ENCODE measurements at regions not wholly inside any gene's neighbourhood (a gene's known extent, or its start where the extent isn't known, plus 50 kb on each side); places are given as distances from the start of the nearest gene placed in this dataset.

DNA sequence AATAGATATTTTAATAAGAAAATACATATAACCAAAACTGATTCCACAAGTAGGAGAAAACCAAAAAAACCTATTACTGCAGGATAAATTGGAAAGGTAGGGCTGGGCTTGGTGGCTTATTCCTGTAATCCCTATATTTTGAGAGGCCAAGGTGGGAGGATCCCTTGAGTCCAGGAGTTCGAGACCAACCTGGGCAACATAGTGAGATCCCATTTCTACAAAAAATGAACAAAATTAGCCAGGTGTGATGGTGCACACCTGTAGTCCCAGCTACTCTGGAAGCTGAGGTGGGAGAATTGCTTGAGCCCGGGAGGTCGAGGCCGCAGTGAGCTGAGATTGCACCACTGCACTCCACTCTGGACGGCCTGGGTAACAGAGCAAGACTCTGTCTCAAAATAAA, 189.2 kb upstream of the IER5L start:
- TF ChIP-seq, protein P1, sequence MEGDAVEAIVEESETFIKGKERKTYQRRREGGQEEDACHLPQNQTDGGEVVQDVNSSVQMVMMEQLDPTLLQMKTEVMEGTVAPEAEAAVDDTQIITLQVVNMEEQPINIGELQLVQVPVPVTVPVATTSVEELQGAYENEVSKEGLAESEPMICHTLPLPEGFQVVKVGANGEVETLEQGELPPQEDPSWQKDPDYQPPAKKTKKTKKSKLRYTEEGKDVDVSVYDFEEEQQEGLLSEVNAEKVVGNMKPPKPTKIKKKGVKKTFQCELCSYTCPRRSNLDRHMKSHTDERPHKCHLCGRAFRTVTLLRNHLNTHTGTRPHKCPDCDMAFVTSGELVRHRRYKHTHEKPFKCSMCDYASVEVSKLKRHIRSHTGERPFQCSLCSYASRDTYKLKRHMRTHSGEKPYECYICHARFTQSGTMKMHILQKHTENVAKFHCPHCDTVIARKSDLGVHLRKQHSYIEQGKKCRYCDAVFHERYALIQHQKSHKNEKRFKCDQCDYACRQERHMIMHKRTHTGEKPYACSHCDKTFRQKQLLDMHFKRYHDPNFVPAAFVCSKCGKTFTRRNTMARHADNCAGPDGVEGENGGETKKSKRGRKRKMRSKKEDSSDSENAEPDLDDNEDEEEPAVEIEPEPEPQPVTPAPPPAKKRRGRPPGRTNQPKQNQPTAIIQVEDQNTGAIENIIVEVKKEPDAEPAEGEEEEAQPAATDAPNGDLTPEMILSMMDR (conservative IDR thresholded peaks at IDR 0.05): no peak
- no peak for TF ChIP-seq EZH2 (IDR thresholded peaks at IDR 0.05; ENCODE audit: low read depth)
